ENCODE measurements at regions not wholly inside any gene's neighbourhood (a gene's known extent, or its start where the extent isn't known, plus 50 kb on each side); places are given as distances from the start of the nearest gene placed in this dataset.

GRCh38 chr2:173814306-173814705, 150.9 kb downstream of the SP3 start:
- TF ChIP-seq CTCF (conservative IDR thresholded peaks at IDR 0.05; ENCODE audit: low read depth), result no peak
- ChIA-PET POLR2A (ENCODE audit: low non-redundant PET) (no interaction called here), CTCF (interaction anchor here (0.6 kb wide), 1 partner anchor 1233 kb away, joined by 3 read pairs; no protein-coding TSS in a partner anchor)
- DNase-seq (ENCODE audit: low spot score), result no peak
- H3K27ac ChIP-seq, result no peak overlapping the region

GRCh38 chr2:173815772-173816171, 149.4 kb downstream of the SP3 start:
- POLR2A ChIA-PET (ENCODE audit: low non-redundant PET), result no interaction called here
- CTCF ChIA-PET, result no interaction called here

DNA sequence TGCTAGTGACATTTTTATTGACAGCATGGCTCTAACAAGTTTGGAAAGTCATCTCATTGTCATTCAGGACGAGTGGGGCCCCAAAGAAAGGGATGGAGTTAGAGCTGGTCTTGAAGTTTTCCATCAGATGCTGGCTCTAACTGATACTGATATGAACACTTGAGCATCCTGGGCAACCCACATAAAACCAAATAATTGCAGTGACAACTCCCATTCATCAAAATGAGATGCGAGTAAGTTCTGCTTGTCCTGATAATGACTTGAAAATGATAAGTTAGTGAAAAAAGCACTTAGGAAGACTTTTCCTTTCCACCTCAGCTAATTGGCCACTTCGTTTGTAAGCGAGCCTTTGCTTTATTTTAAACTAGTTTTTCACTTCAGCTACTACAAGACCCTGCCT, 147.6 kb downstream of the SP3 start:
- no peak for TF ChIP-seq CTCF (conservative IDR thresholded peaks at IDR 0.05; ENCODE audit: low read depth)
- ChIA-PET CTCF (no interaction called here), POLR2A (ENCODE audit: low non-redundant PET) (no interaction called here)
- no peak for DNase-seq (ENCODE audit: low spot score)
- H3K27ac ChIP-seq, result no peak overlapping the region

More at GRCh38 chr2:173815772-173816171, 149.4 kb downstream of the SP3 start:
- no peak for TF ChIP-seq CTCF (conservative IDR thresholded peaks at IDR 0.05; ENCODE audit: low read depth)
- H3K27ac ChIP-seq, result no peak overlapping the region
- peak; percentile 10 for DNase-seq (ENCODE audit: low spot score)

GRCh38 chr2:173818285-173818684, 146.9 kb downstream of the SP3 start:
- no peak for TF ChIP-seq CTCF (conservative IDR thresholded peaks at IDR 0.05; ENCODE audit: low read depth)
- no peak for DNase-seq (ENCODE audit: low spot score)
- H3K27ac ChIP-seq, result no peak overlapping the region
- POLR2A ChIA-PET (ENCODE audit: low non-redundant PET), result no interaction called here
- CTCF ChIA-PET, result no interaction called here

GRCh38 chr2:173819852-173820251, 145.3 kb downstream of the SP3 start:
- ChIA-PET POLR2A (ENCODE audit: low non-redundant PET) (no interaction called here), CTCF (no interaction called here)
- no peak for DNase-seq (ENCODE audit: low spot score)
- H3K27ac ChIP-seq, result no peak overlapping the region
- no peak for TF ChIP-seq CTCF (conservative IDR thresholded peaks at IDR 0.05; ENCODE audit: low read depth)

DNA sequence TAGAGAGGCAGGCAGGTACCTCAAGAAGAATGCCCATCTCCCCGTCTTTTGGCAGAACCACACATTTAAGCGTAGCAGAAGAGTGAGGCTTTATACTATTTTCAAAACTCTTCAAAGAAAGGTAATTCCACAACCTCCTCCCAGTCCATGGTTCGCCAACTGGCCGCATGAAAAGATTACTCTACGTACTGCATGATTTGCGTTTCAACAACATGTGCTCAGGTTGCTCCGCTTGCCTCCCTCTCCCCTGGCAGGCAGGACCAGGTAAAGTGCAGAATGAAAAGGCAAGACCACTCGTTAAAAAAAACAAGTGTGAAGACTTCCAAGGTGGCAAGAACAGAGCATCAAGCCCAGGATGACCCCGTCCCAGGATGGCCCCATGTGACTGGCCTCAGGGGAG, 143.7 kb downstream of the SP3 start:
- ChIA-PET POLR2A (ENCODE audit: low non-redundant PET) (no interaction called here), CTCF (interaction anchor here (0.6 kb wide), 1 partner anchor 463 kb away, joined by 3 read pairs; no protein-coding TSS in a partner anchor)
- no peak for DNase-seq (ENCODE audit: low spot score)
- no peak overlapping the region for H3K27ac ChIP-seq
- no peak for TF ChIP-seq CTCF (conservative IDR thresholded peaks at IDR 0.05; ENCODE audit: low read depth)
